Mesothelial cell of epicardium (in vitro differentiated cells): ENCODE measurements at regions not wholly inside any gene's neighbourhood (a gene's known extent, or its start where the extent isn't known, plus 50 kb on each side); places are given as distances from the start of the nearest gene placed in this dataset.

ENCODE experiments used
- DNase-seq, 2 experiments: peaks; one replicate each; pipeline ENCODE4 v3.0.0; 2021; ENCODE audit warnings: low spot score in 2 of 2; ENCODE audit not compliant: unreplicated experiment in 2 of 2
- H3K27ac Mint-ChIP-seq: 2 replicates; pipeline ENCODE4 v1.8.0; 2021; ENCODE audit warnings: mixed read lengths
- H3K27me3 Mint-ChIP-seq: 2 replicates; pipeline ENCODE4 v1.8.0; 2021; ENCODE audit warnings: low read depth, mixed read lengths
- H3K36me3 Mint-ChIP-seq: 2 replicates; pipeline ENCODE4 v1.8.0; 2021; ENCODE audit warnings: mixed read lengths
- H3K4me1 Mint-ChIP-seq: 2 replicates; pipeline ENCODE4 v1.8.0; 2021; ENCODE audit warnings: mixed read lengths
- H3K4me3 Mint-ChIP-seq: 2 replicates; pipeline ENCODE4 v1.8.0; 2021; ENCODE audit warnings: mild to moderate bottlenecking, moderate library complexity, mixed read lengths
- H3K9me3 Mint-ChIP-seq: 2 replicates; pipeline ENCODE4 v1.8.0; 2021; ENCODE audit warnings: mixed read lengths
- CTCF ChIP-seq: fragments of 200-600 bp; sonication (generic); IDR thresholded peaks from one replicate; pipeline ENCODE4 v1.5.0; 2021; ENCODE audit warnings: antibody characterized with exemption; ENCODE audit not compliant: unreplicated experiment

GRCh38 chr22:49647627-49648026 lies 180.0 kb downstream of the BRD1 start:
- H3K36me3 Mint-ChIP-seq, result no peaks in the 10 kb centered on the region

GRCh38 chr22:49646876-49647275 lies 180.8 kb downstream of the BRD1 start:
- H3K4me1 Mint-ChIP-seq, result no peaks in the 10 kb centered on the region
- H3K4me3 Mint-ChIP-seq, result no peak overlapping the region
- no peak for TF ChIP-seq CTCF
- no peaks in the 10 kb centered on the region for H3K36me3 Mint-ChIP-seq
- H3K27ac Mint-ChIP-seq, result no peak overlapping the region
- H3K9me3 Mint-ChIP-seq, result no peaks in the 10 kb centered on the region
- peaks cover 31% of the 10 kb centered on the region for H3K27me3 Mint-ChIP-seq
- DNase-seq, result no peak

More at GRCh38 chr22:49647627-49648026, 180.0 kb downstream of the BRD1 start:
- no peaks in the 10 kb centered on the region for H3K9me3 Mint-ChIP-seq
- no peaks in the 10 kb centered on the region for H3K4me1 Mint-ChIP-seq
- H3K27me3 Mint-ChIP-seq, result peaks cover 33% of the 10 kb centered on the region
- TF ChIP-seq CTCF, result no peak
- no peak for DNase-seq
- no peak overlapping the region for H3K27ac Mint-ChIP-seq
- no peak overlapping the region for H3K4me3 Mint-ChIP-seq

- Mint-ChIP-seq H3K4me3 (no peak overlapping the region), H3K4me1 (no peaks in the 10 kb centered on the region), H3K27ac (no peak overlapping the region), H3K9me3 (no peaks in the 10 kb centered on the region), H3K27me3 (peaks cover 29% of the 10 kb centered on the region), H3K36me3 (no peaks in the 10 kb centered on the region)
- DNase-seq, result no peak
- no peak for TF ChIP-seq CTCF
Measured at GRCh38 chr22:49645791-49646550, 181.7 kb downstream of the BRD1 start.

GRCh38 chr22:49645257-49645656 lies 182.4 kb downstream of the BRD1 start:
- Mint-ChIP-seq H3K27me3 (peaks cover 22% of the 10 kb centered on the region), H3K27ac (no peak overlapping the region), H3K9me3 (no peaks in the 10 kb centered on the region), H3K36me3 (no peaks in the 10 kb centered on the region), H3K4me1 (no peaks in the 10 kb centered on the region), H3K4me3 (no peak overlapping the region)
- no peak for TF ChIP-seq CTCF
- DNase-seq, result no peak

GRCh38 chr22:49643998-49644397 lies 183.7 kb downstream of the BRD1 start:
- peaks cover 10% of the 10 kb centered on the region for H3K27me3 Mint-ChIP-seq
- H3K27ac Mint-ChIP-seq, result no peak overlapping the region
- no peaks in the 10 kb centered on the region for H3K4me1 Mint-ChIP-seq
- no peak for DNase-seq
- no peaks in the 10 kb centered on the region for H3K36me3 Mint-ChIP-seq
- H3K4me3 Mint-ChIP-seq, result no peak overlapping the region
- no peaks in the 10 kb centered on the region for H3K9me3 Mint-ChIP-seq
- TF ChIP-seq CTCF, result no peak
